Fibroblast of lung (primary cell): ENCODE measurements at regions not wholly inside any gene's neighbourhood (a gene's known extent, or its start where the extent isn't known, plus 50 kb on each side); places are given as distances from the start of the nearest gene placed in this dataset.

Source experiments
- DNase-seq, 2 donors: peaks; one replicate each; pipeline versions ENCODE4 v3.0.0 to v3.0.0-alpha.2; 2010; ENCODE audit warnings: low read depth in 2 of 2
- H2AFZ ChIP-seq: 2 replicates; pipeline ENCODE4 v1.5.1; 2012; ENCODE audit warnings: low read length, control low read depth, inconsistent platforms
- H3K27ac ChIP-seq: 2 replicates; pipeline ENCODE4 v1.5.1; 2011; ENCODE audit warnings: low read length, control low read depth; ENCODE audit not compliant: insufficient read depth
- H3K27me3 ChIP-seq: 2 replicates; pipeline ENCODE4 v1.5.1; 2011; ENCODE audit warnings: mild to moderate bottlenecking, low read length; ENCODE audit not compliant: control insufficient read depth, insufficient read depth
- H3K36me3 ChIP-seq: 2 replicates; pipeline ENCODE4 v1.5.1; 2011; ENCODE audit warnings: low read length; ENCODE audit not compliant: control insufficient read depth, insufficient read depth
- H3K4me1 ChIP-seq: 2 replicates; pipeline ENCODE4 v1.5.1; 2011; ENCODE audit warnings: low read length; ENCODE audit not compliant: control insufficient read depth, insufficient read depth; ENCODE audit errors: extremely low read depth
- H3K4me2 ChIP-seq: 2 replicates; pipeline ENCODE4 v1.5.1; 2011; ENCODE audit warnings: low read length, control low read depth; ENCODE audit not compliant: insufficient read depth; ENCODE audit errors: extremely low read depth
- H3K4me3 ChIP-seq, 4 experiments: fragments of 200-600 bp in 1 of 4; sonication (generic) in 1 of 4; replicated peaks in 1 of 4; 2 replicates each; pipeline ENCODE4 v1.5.1; 2011 to 2016; ENCODE audit warnings: low read length in 4 of 4, low read depth in 3 of 4, mild to moderate bottlenecking in 3 of 4, control low read depth in 2 of 4, inconsistent platforms in 1 of 4, mixed read lengths in 1 of 4; ENCODE audit not compliant: insufficient read depth in 1 of 4; ENCODE audit errors: control extremely low read depth in 1 of 4
- H3K79me2 ChIP-seq: 2 replicates; pipeline ENCODE4 v1.5.1; 2012; ENCODE audit warnings: mild to moderate bottlenecking, low read length, inconsistent platforms; ENCODE audit not compliant: control insufficient read depth, insufficient read depth
- H3K9ac ChIP-seq: 2 replicates; pipeline ENCODE4 v1.5.1; 2011; ENCODE audit warnings: mild to moderate bottlenecking, low read length, control low read depth; ENCODE audit not compliant: insufficient read depth
- H3K9me3 ChIP-seq: 2 replicates; pipeline ENCODE4 v1.5.1; 2012; ENCODE audit warnings: low read depth, low read length; ENCODE audit not compliant: control insufficient read depth, insufficient read depth
- H4K20me1 ChIP-seq: 2 replicates; pipeline ENCODE4 v1.5.1; 2011; ENCODE audit warnings: low read length; ENCODE audit not compliant: control insufficient read depth, insufficient read depth; ENCODE audit errors: extremely low read depth
- CTCF ChIP-seq, 2 donors: IDR thresholded peaks in 1 of 2; conservative IDR thresholded peaks in 1 of 2; 1 replicate in 1 of 2; 2 replicates in 1 of 2; pipeline ENCODE4 v1.5.1; 2011 to 2012; ENCODE audit warnings: low read length in 2 of 2, control low read depth in 1 of 2, inconsistent platforms in 1 of 2, low read depth in 1 of 2, mild to moderate bottlenecking in 1 of 2
- EZH2 ChIP-seq: IDR thresholded peaks from 2 replicates; pipeline ENCODE4 v1.5.1; 2012; ENCODE audit warnings: low read length, control low read depth, mild to moderate bottlenecking; ENCODE audit errors: missing control alignments

- H3K4me1 ChIP-seq = no peaks in the 10 kb centered on the region
Measured at GRCh38 chr3:72382460-72382859, 465.8 kb downstream of the SHQ1 start.

GRCh38 chr3:72381584-72381983, 466.7 kb downstream of the SHQ1 start:
- Histone ChIP-seq H2AFZ (no peak overlapping the region), H3K27me3 (no peaks in the 10 kb centered on the region), H4K20me1 (peaks cover 2% of the 10 kb centered on the region), H3K4me3 (no peak overlapping the region), H3K36me3 (peaks cover 2% of the 10 kb centered on the region), H3K9ac (no peak overlapping the region), H3K79me2 (peaks cover 23% of the 10 kb centered on the region), H3K4me1 (no peaks in the 10 kb centered on the region), H3K9me3 (no peaks in the 10 kb centered on the region), H3K4me2 (no peak overlapping the region), H3K27ac (no peak overlapping the region)
- no peak for DNase-seq
- TF ChIP-seq CTCF (conservative IDR thresholded peaks at IDR 0.05 in 1 of 2, IDR thresholded peaks at IDR 0.05 in 1 of 2; ENCODE audit: low read depth in 1 of 2, low read length in 2 of 2) (no peak), EZH2 (no peak)

More at GRCh38 chr3:72382460-72382859, 465.8 kb downstream of the SHQ1 start:
- no peak overlapping the region for H3K4me3 ChIP-seq
- H3K4me2 ChIP-seq = no peak overlapping the region
- no peak overlapping the region for H2AFZ ChIP-seq
- TF ChIP-seq EZH2 = no peak
- TF ChIP-seq CTCF (conservative IDR thresholded peaks at IDR 0.05 in 1 of 2, IDR thresholded peaks at IDR 0.05 in 1 of 2; ENCODE audit: low read depth in 1 of 2, low read length in 2 of 2) = no peak
- peaks cover 2% of the 10 kb centered on the region for H4K20me1 ChIP-seq
- H3K9me3 ChIP-seq = no peaks in the 10 kb centered on the region
- no peak for DNase-seq
- H3K9ac ChIP-seq = no peak overlapping the region
- peaks cover 2% of the 10 kb centered on the region for H3K36me3 ChIP-seq
- H3K27ac ChIP-seq = no peak overlapping the region
- no peaks in the 10 kb centered on the region for H3K27me3 ChIP-seq
- H3K79me2 ChIP-seq = peaks cover 23% of the 10 kb centered on the region

GRCh38 chr3:72380711-72381493, 467.3 kb downstream of the SHQ1 start:
- no peak for TF ChIP-seq CTCF (conservative IDR thresholded peaks at IDR 0.05 in 1 of 2, IDR thresholded peaks at IDR 0.05 in 1 of 2; ENCODE audit: low read depth in 1 of 2, low read length in 2 of 2)
- TF ChIP-seq EZH2 = no peak
- H3K4me2 ChIP-seq = no peak overlapping the region
- peaks cover 19% of the 10 kb centered on the region for H3K79me2 ChIP-seq
- no peak overlapping the region for H3K27ac ChIP-seq
- no peak overlapping the region for H2AFZ ChIP-seq
- H3K9ac ChIP-seq = no peak overlapping the region
- no peaks in the 10 kb centered on the region for H3K9me3 ChIP-seq
- no peaks in the 10 kb centered on the region for H3K4me1 ChIP-seq
- DNase-seq = no peak
- H3K4me3 ChIP-seq = no peak overlapping the region
- no peaks in the 10 kb centered on the region for H3K27me3 ChIP-seq
- H4K20me1 ChIP-seq = no peaks in the 10 kb centered on the region
- H3K36me3 ChIP-seq = peaks cover 2% of the 10 kb centered on the region
